HG03575 (cell line): ENCODE measurements at regions not wholly inside any gene's neighbourhood (a gene's known extent, or its start where the extent isn't known, plus 50 kb on each side); places are given as distances from the start of the nearest gene placed in this dataset.

Experiments used
- ATAC-seq: cut with Tn5 transposase; IDR thresholded peaks from one replicate; pipeline ENCODE4 v1.9.1; 2021; ENCODE audit not compliant: unreplicated experiment, insufficient number of reproducible peaks, low FRiP score; ENCODE audit errors: extremely low read depth

- no peak for ATAC-seq
Measured at GRCh38 chr10:7033031-7033430, 377.8 kb downstream of the SFMBT2 start.

- ATAC-seq: no peak
Measured at GRCh38 chr10:7030134-7030855, 380.5 kb downstream of the SFMBT2 start.

GRCh38 chr10:7029672-7030071 lies 381.2 kb downstream of the SFMBT2 start:
- ATAC-seq: no peak

- ATAC-seq: no peak
Measured at GRCh38 chr10:7028809-7029166, 382.0 kb downstream of the SFMBT2 start.

- no peak for ATAC-seq
Measured at GRCh38 chr10:7027913-7028808, 382.7 kb downstream of the SFMBT2 start.

- no peak for ATAC-seq
Measured at GRCh38 chr10:7027237-7027912, 383.5 kb downstream of the SFMBT2 start.

GRCh38 chr10:7026818-7027217 lies 384.0 kb downstream of the SFMBT2 start:
- ATAC-seq: no peak

GRCh38 chr10:7025296-7025695 lies 385.5 kb downstream of the SFMBT2 start:
- no peak for ATAC-seq

GRCh38 chr10:7015457-7015856 lies 395.4 kb downstream of the SFMBT2 start:
- no peak for ATAC-seq

- no peak for ATAC-seq
Measured at GRCh38 chr10:7014721-7015120, 396.1 kb downstream of the SFMBT2 start.

- no peak for ATAC-seq
Measured at GRCh38 chr10:7011994-7012393, 398.8 kb downstream of the SFMBT2 start.

GRCh38 chr10:7008645-7009044 lies 402.2 kb downstream of the SFMBT2 start:
- ATAC-seq: no peak

GRCh38 chr10:7007600-7008190 lies 403.1 kb downstream of the SFMBT2 start:
- no peak for ATAC-seq

- no peak for ATAC-seq
Measured at GRCh38 chr10:7006566-7006965, 404.3 kb downstream of the SFMBT2 start.

GRCh38 chr10:7003831-7004395 lies 406.9 kb downstream of the SFMBT2 start:
- no peak for ATAC-seq

GRCh38 chr10:7000061-7000460 lies 410.8 kb downstream of the SFMBT2 start:
- no peak for ATAC-seq

- ATAC-seq: no peak
Measured at GRCh38 chr10:6999232-6999925, 411.5 kb downstream of the SFMBT2 start.

GRCh38 chr10:6997509-6997908 lies 413.3 kb downstream of the SFMBT2 start:
- no peak for ATAC-seq

GRCh38 chr10:6996431-6996830 lies 414.4 kb downstream of the SFMBT2 start:
- no peak for ATAC-seq
